ENCODE measurements at regions not wholly inside any gene's neighbourhood (a gene's known extent, or its start where the extent isn't known, plus 50 kb on each side); places are given as distances from the start of the nearest gene placed in this dataset.

GRCh38 chr9:115587310-115587709 is 469.4 kb upstream of the TNC start:
- DNase-seq, result no peak

- DNase-seq, result no peak
Measured at GRCh38 chr9:115590011-115590410, 472.1 kb upstream of the TNC start.

- DNase-seq, result peak; percentile 87
Measured at GRCh38 chr9:115591584-115591984, 473.6 kb upstream of the TNC start.

GRCh38 chr9:115593587-115594091 is 475.7 kb upstream of the TNC start:
- DNase-seq, result peak; percentile 17

GRCh38 chr9:115594557-115594956 is 476.6 kb upstream of the TNC start:
- DNase-seq, result no peak

GRCh38 chr9:115596021-115596745 is 478.2 kb upstream of the TNC start:
- DNase-seq, result no peak

GRCh38 chr9:115596746-115597080 is 478.8 kb upstream of the TNC start:
- DNase-seq, result no peak

GRCh38 chr9:115597330-115597895 is 479.5 kb upstream of the TNC start:
- DNase-seq, result no peak

- DNase-seq, result no peak
Measured at GRCh38 chr9:115598751-115599150, 480.8 kb upstream of the TNC start.

- DNase-seq, result no peak
Measured at GRCh38 chr9:115599898-115600297, 481.9 kb upstream of the TNC start.

GRCh38 chr9:115601434-115601833 is 483.5 kb upstream of the TNC start:
- DNase-seq, result no peak

- no peak for DNase-seq
Measured at GRCh38 chr9:115604831-115605483, 487.0 kb upstream of the TNC start.

- DNase-seq, result no peak
Measured at GRCh38 chr9:115606838-115607237, 488.9 kb upstream of the TNC start.

- no peak for DNase-seq
Measured at GRCh38 chr9:115614326-115614999, 496.5 kb upstream of the TNC start.

GRCh38 chr9:115615000-115615401 is 497.0 kb upstream of the TNC start:
- DNase-seq, result no peak

- DNase-seq, result no peak
Measured at GRCh38 chr9:115615821-115616665, 498.1 kb upstream of the TNC start.

- no peak for DNase-seq
Measured at GRCh38 chr9:115616666-115617239, 498.8 kb upstream of the TNC start.

GRCh38 chr9:115625251-115625650 is 507.3 kb upstream of the TNC start:
- no peak for DNase-seq

- no peak for DNase-seq
Measured at GRCh38 chr9:115625954-115626353, 508.0 kb upstream of the TNC start.

- DNase-seq, result no peak
Measured at GRCh38 chr9:115627511-115627910, 509.6 kb upstream of the TNC start.

GRCh38 chr9:115628426-115628825 is 510.5 kb upstream of the TNC start:
- DNase-seq, result no peak

Measured in NCI-H748 treated with DMSO at 0.1 percent for 48 hours (cell line).